HG03103 (cell line): ENCODE measurements at regions not wholly inside any gene's neighbourhood (a gene's known extent, or its start where the extent isn't known, plus 50 kb on each side); places are given as distances from the start of the nearest gene placed in this dataset.

Source experiments
- ATAC-seq: cut with Tn5 transposase; IDR thresholded peaks from one replicate; pipeline ENCODE4 v1.9.1; 2021; ENCODE audit warnings: low read depth; ENCODE audit not compliant: unreplicated experiment

GRCh38 chr2:118791483-118791882 lies 56.0 kb downstream of the EN1 start:
- ATAC-seq, result no peak

- ATAC-seq, result no peak
Observed at GRCh38 chr2:118786746-118787145, 60.7 kb downstream of the EN1 start.

- no peak for ATAC-seq
Observed at GRCh38 chr2:118784860-118785259, 62.6 kb downstream of the EN1 start.

- ATAC-seq, result no peak
Observed at GRCh38 chr2:118779362-118779761, 68.1 kb downstream of the EN1 start.

GRCh38 chr2:118774458-118775133 lies 72.9 kb downstream of the EN1 start:
- ATAC-seq, result no peak

GRCh38 chr2:118773826-118774225 lies 73.6 kb downstream of the EN1 start:
- ATAC-seq, result no peak

GRCh38 chr2:118772487-118773200 lies 74.8 kb downstream of the EN1 start:
- ATAC-seq, result no peak

GRCh38 chr2:118769707-118770400 lies 77.6 kb downstream of the EN1 start:
- no peak for ATAC-seq

GRCh38 chr2:118766871-118767270 lies 80.6 kb downstream of the EN1 start:
- no peak for ATAC-seq

- no peak for ATAC-seq
Observed at GRCh38 chr2:118764855-118765254, 82.6 kb downstream of the EN1 start.

- no peak for ATAC-seq
Observed at GRCh38 chr2:118763797-118764196, 83.7 kb downstream of the EN1 start.

GRCh38 chr2:118762290-118762689 lies 85.2 kb downstream of the EN1 start:
- ATAC-seq, result no peak

- ATAC-seq, result no peak
Observed at GRCh38 chr2:118761771-118762170, 85.7 kb downstream of the EN1 start.

GRCh38 chr2:118755901-118756300 lies 91.5 kb downstream of the EN1 start:
- ATAC-seq, result no peak

GRCh38 chr2:118755384-118755783 lies 92.1 kb downstream of the EN1 start:
- no peak for ATAC-seq

- ATAC-seq, result no peak
Observed at GRCh38 chr2:118752762-118753429, 94.6 kb downstream of the EN1 start.

- ATAC-seq, result no peak
Observed at GRCh38 chr2:118750959-118751565, 96.4 kb downstream of the EN1 start.

- no peak for ATAC-seq
Observed at GRCh38 chr2:118748245-118748885, 99.1 kb downstream of the EN1 start.

GRCh38 chr2:118747637-118748036 lies 99.8 kb downstream of the EN1 start:
- ATAC-seq, result no peak

- ATAC-seq, result no peak
Observed at GRCh38 chr2:118747066-118747465, 100.4 kb downstream of the EN1 start.
